Prostate gland (tissue), 2 donors: ENCODE measurements at regions not wholly inside any gene's neighbourhood (a gene's known extent, or its start where the extent isn't known, plus 50 kb on each side); places are given as distances from the start of the nearest gene placed in this dataset.

Experiments
- POLR2A ChIP-seq: fragments of 450-650 bp; IDR thresholded peaks from one replicate; pipeline ENCODE4 v1.6.1; 2016; ENCODE audit warnings: antibody characterized with exemption, mild to moderate bottlenecking
- POLR2AphosphoS5 ChIP-seq: sonication (generic); formaldehyde crosslinking; IDR thresholded peaks from one replicate; pipeline ENCODE4 v1.6.1; 2017; ENCODE audit warnings: antibody characterized with exemption
- TF ChIP-seq, protein P1 (sequence below), 4 experiments: fragments of 200-600 bp in 2 of 4; fragments of 450-650 bp in 2 of 4; sonication (generic) in 2 of 4; IDR thresholded peaks; 1 replicate in 3 of 4; 2 replicates in 1 of 4; pipeline ENCODE4 v1.5.1; 2016 to 2019; ENCODE audit warnings: antibody characterized with exemption in 4 of 4, mild to moderate bottlenecking in 2 of 4, moderate library complexity in 2 of 4

GRCh38 chr5:88119535-88120125 is 149.0 kb downstream of the TMEM161B start:
- TF ChIP-seq, protein P1, sequence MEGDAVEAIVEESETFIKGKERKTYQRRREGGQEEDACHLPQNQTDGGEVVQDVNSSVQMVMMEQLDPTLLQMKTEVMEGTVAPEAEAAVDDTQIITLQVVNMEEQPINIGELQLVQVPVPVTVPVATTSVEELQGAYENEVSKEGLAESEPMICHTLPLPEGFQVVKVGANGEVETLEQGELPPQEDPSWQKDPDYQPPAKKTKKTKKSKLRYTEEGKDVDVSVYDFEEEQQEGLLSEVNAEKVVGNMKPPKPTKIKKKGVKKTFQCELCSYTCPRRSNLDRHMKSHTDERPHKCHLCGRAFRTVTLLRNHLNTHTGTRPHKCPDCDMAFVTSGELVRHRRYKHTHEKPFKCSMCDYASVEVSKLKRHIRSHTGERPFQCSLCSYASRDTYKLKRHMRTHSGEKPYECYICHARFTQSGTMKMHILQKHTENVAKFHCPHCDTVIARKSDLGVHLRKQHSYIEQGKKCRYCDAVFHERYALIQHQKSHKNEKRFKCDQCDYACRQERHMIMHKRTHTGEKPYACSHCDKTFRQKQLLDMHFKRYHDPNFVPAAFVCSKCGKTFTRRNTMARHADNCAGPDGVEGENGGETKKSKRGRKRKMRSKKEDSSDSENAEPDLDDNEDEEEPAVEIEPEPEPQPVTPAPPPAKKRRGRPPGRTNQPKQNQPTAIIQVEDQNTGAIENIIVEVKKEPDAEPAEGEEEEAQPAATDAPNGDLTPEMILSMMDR (IDR thresholded peaks at IDR 0.05), result no peak
- no peak for TF ChIP-seq POLR2A
- no peak for TF ChIP-seq POLR2AphosphoS5
